A673 (cell line): ENCODE measurements at regions not wholly inside any gene's neighbourhood (a gene's known extent, or its start where the extent isn't known, plus 50 kb on each side); places are given as distances from the start of the nearest gene placed in this dataset.

Experiments
- EZH2 ChIP-seq: fragments of 200-600 bp; sonication (generic); IDR thresholded peaks from 2 replicates; pipeline ENCODE4 v1.6.1; 2017; ENCODE audit warnings: borderline replicate concordance, low read depth, mild to moderate bottlenecking, mixed read lengths, antibody characterized with exemption, low read length; ENCODE audit not compliant: poor library complexity, severe bottlenecking
- TF ChIP-seq, protein P1 (sequence below): fragments of 300-800, 200-600 bp; sonication (generic); conservative IDR thresholded peaks from 2 replicates; pipeline ENCODE4 v1.5.1; 2017; ENCODE audit warnings: low read depth, mild to moderate bottlenecking, antibody characterized with exemption, low read length, moderate library complexity, mixed read lengths

DNA sequence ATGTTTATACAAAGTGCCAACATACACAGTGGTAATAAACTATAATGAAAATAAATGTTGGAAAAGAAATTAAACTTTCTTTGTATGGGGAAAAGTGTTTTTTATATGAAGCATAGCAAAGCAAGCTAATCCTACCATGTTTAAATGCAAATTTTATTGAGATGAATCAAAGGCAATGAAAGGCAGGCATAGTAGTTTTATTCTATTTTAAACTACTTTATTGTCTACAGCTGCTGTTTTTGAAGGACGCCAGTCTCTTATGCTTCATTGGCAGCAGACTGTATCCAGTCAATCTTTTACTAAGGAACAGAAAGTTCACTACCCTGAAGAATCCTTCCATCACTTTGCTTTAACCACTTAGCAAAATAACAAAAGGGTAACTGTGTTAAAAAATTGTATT is 761.0 kb downstream of the ROBO2 start:
- TF ChIP-seq, protein P1, sequence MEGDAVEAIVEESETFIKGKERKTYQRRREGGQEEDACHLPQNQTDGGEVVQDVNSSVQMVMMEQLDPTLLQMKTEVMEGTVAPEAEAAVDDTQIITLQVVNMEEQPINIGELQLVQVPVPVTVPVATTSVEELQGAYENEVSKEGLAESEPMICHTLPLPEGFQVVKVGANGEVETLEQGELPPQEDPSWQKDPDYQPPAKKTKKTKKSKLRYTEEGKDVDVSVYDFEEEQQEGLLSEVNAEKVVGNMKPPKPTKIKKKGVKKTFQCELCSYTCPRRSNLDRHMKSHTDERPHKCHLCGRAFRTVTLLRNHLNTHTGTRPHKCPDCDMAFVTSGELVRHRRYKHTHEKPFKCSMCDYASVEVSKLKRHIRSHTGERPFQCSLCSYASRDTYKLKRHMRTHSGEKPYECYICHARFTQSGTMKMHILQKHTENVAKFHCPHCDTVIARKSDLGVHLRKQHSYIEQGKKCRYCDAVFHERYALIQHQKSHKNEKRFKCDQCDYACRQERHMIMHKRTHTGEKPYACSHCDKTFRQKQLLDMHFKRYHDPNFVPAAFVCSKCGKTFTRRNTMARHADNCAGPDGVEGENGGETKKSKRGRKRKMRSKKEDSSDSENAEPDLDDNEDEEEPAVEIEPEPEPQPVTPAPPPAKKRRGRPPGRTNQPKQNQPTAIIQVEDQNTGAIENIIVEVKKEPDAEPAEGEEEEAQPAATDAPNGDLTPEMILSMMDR: no peak
- no peak for TF ChIP-seq EZH2
